Caco-2 (cell line): ENCODE measurements at regions not wholly inside any gene's neighbourhood (a gene's known extent, or its start where the extent isn't known, plus 50 kb on each side); places are given as distances from the start of the nearest gene placed in this dataset.

Experiments
- BruUV-seq: library from RNA; stranded (reverse); fragments of 400-500 nt; replicated peaks from 2 replicates; lab custom pipeline; 2021; lab: Mats Ljungman, UMichigan
- CTCF ChIA-PET: fragments of 300-600 bp; sonication (Branson Sonifier 250); formaldehyde crosslinking; loops from one replicate; lab custom pipeline; 2022; ENCODE audit warnings: antibody characterized with exemption; lab: Charles Lee
- POLR2A ChIA-PET: fragments of 300-600 bp; sonication (Branson Sonifier 250); formaldehyde crosslinking; loops from one replicate; lab custom pipeline; 2022; ENCODE audit warnings: antibody characterized with exemption; lab: Charles Lee
- DNase-seq, 2 experiments: peaks; one replicate each; pipeline versions ENCODE4 v3.0.0 to v3.0.0-alpha.2; 2020 to 2022
- H3K27me3 ChIP-seq: replicated peaks from 2 replicates; pipeline ENCODE4 v1.6.0; 2011; ENCODE audit warnings: low read length; ENCODE audit not compliant: control insufficient read depth, insufficient read depth
- H3K36me3 ChIP-seq: 2 replicates; pipeline ENCODE4 v1.5.1; 2011; ENCODE audit warnings: low read length; ENCODE audit not compliant: control insufficient read depth, insufficient read depth
- H3K4me1 ChIP-seq: fragments of 250-450 bp; sonication (Bioruptor Pico); 2 replicates; pipeline ENCODE4 v1.5.1; 2020; ENCODE audit warnings: mild to moderate bottlenecking
- H3K4me3 ChIP-seq: 2 replicates; pipeline ENCODE4 v1.5.1; 2011; ENCODE audit warnings: low read depth, mild to moderate bottlenecking, control low read depth, low read length
- H3K9me3 ChIP-seq: fragments of 250-450 bp; sonication (Bioruptor Pico); 2 replicates; pipeline ENCODE4 v1.5.1; 2020; ENCODE audit warnings: mild to moderate bottlenecking, moderate library complexity
- H3K27ac Mint-ChIP-seq: one replicate; pipeline ENCODE4 v1.8.0; 2022; ENCODE audit warnings: mixed read lengths; ENCODE audit not compliant: unreplicated experiment
- H3K27me3 Mint-ChIP-seq: one replicate; pipeline ENCODE4 v1.8.0; 2022; ENCODE audit warnings: mixed read lengths; ENCODE audit not compliant: insufficient read depth, unreplicated experiment
- H3K36me3 Mint-ChIP-seq: one replicate; pipeline ENCODE4 v1.8.0; 2022; ENCODE audit warnings: mild to moderate bottlenecking, mixed read lengths; ENCODE audit not compliant: insufficient read depth, unreplicated experiment
- H3K4me1 Mint-ChIP-seq: one replicate; pipeline ENCODE4 v1.8.0; 2022; ENCODE audit warnings: low read depth, mixed read lengths; ENCODE audit not compliant: unreplicated experiment
- H3K4me3 Mint-ChIP-seq: one replicate; pipeline ENCODE4 v1.8.0; 2022; ENCODE audit warnings: mild to moderate bottlenecking, moderate library complexity, mixed read lengths; ENCODE audit not compliant: unreplicated experiment
- H3K9me3 Mint-ChIP-seq: one replicate; pipeline ENCODE4 v1.8.0; 2022; ENCODE audit warnings: mixed read lengths; ENCODE audit not compliant: unreplicated experiment
- intact Hi-C: fragments of 100-400 bp; cut with micrococcal nuclease; formaldehyde crosslinking; loops from one replicate; pipeline ENCODE4 v1.10.0; 2022; ENCODE audit not compliant: unreplicated experiment
- TF ChIP-seq, protein P1 (sequence below), 2 experiments: fragments of 200-600 bp in 1 of 2; IDR thresholded peaks; 1 replicate in 1 of 2; 2 replicates in 1 of 2; pipeline versions ENCODE4 v1.5.1 to v1.8.0; 2011 to 2022; ENCODE audit warnings: antibody characterized with exemption in 1 of 2, control low read depth in 1 of 2, inconsistent platforms in 1 of 2, low read depth in 1 of 2, low read length in 1 of 2, mild to moderate bottlenecking in 1 of 2, moderate library complexity in 1 of 2; ENCODE audit not compliant: insufficient read depth in 1 of 2, severe bottlenecking in 1 of 2, unreplicated experiment in 1 of 2

DNA sequence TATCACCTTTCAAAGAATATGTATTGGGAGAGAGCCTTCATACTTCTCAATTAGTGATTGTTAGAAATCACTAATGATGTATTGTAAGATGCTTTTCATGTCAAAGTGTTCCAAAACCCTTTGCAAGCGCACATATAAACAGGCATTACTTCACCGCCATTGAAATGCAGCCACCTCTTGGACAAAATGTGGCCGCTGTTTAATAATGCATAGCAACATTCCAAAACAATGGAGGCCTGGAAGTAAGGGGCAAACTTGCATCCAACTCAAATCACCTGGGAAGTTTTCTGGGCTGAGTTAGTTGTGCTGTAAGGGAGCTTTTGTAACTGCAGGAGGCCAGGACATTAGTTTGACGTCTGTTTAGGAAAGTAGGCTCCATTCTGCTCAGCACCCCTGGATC is 438.1 kb downstream of the FGF9 start:
- ChIA-PET CTCF (no interaction called here), POLR2A (no interaction called here)
- Histone ChIP-seq H3K4me3 (no peak overlapping the region), H3K4me1 (peaks cover 9% of the 10 kb centered on the region), H3K36me3 (no peaks in the 10 kb centered on the region), H3K27me3 (no peaks in the 10 kb centered on the region), H3K9me3 (no peaks in the 10 kb centered on the region)
- DNase-seq = no peak
- H3K4me1 Mint-ChIP-seq = peaks cover 17% of the 10 kb centered on the region
- TF ChIP-seq, protein P1, sequence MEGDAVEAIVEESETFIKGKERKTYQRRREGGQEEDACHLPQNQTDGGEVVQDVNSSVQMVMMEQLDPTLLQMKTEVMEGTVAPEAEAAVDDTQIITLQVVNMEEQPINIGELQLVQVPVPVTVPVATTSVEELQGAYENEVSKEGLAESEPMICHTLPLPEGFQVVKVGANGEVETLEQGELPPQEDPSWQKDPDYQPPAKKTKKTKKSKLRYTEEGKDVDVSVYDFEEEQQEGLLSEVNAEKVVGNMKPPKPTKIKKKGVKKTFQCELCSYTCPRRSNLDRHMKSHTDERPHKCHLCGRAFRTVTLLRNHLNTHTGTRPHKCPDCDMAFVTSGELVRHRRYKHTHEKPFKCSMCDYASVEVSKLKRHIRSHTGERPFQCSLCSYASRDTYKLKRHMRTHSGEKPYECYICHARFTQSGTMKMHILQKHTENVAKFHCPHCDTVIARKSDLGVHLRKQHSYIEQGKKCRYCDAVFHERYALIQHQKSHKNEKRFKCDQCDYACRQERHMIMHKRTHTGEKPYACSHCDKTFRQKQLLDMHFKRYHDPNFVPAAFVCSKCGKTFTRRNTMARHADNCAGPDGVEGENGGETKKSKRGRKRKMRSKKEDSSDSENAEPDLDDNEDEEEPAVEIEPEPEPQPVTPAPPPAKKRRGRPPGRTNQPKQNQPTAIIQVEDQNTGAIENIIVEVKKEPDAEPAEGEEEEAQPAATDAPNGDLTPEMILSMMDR (IDR thresholded peaks at IDR 0.05; ENCODE audit: insufficient read depth in 1 of 2, low read depth in 1 of 2, low read length in 1 of 2, severe bottlenecking in 1 of 2, unreplicated experiment in 1 of 2) = no peak
- peaks cover 3% of the 10 kb centered on the region for H3K27me3 Mint-ChIP-seq
- H3K9me3 Mint-ChIP-seq = no peaks in the 10 kb centered on the region
- no peaks in the 10 kb centered on the region for H3K36me3 Mint-ChIP-seq
- H3K4me3 Mint-ChIP-seq = no peak overlapping the region
- BruUV-seq = no TSS peak
- no peak overlapping the region for H3K27ac Mint-ChIP-seq
- intact Hi-C loops = no loop called here

DNA sequence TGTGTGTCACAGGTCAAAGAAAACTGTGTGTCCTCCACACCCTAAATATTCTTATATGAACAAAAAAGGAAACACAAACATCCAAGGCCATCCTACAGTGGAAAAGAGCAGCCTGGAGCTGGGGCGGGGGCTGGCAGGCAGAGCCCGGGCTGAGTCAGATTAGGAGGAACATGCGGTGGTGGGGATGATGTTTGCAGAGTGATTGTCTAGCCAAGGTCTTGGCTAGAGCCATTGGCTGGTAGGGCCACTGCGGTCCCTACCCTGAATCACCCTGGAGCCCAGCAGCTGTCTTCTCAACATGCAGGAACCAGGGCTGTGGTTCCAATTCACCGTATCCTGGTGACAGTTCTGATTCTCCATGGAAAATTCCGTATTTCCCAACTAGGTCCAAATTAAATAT is 439.5 kb downstream of the FGF9 start:
- TF ChIP-seq, protein P1 (IDR thresholded peaks at IDR 0.05; ENCODE audit: insufficient read depth in 1 of 2, low read depth in 1 of 2, low read length in 1 of 2, severe bottlenecking in 1 of 2, unreplicated experiment in 1 of 2) = no peak
- no peaks in the 10 kb centered on the region for H3K36me3 ChIP-seq
- Mint-ChIP-seq H3K27ac (no peak overlapping the region), H3K27me3 (no peaks in the 10 kb centered on the region), H3K4me1 (peaks cover 17% of the 10 kb centered on the region), H3K4me3 (no peak overlapping the region), H3K36me3 (no peaks in the 10 kb centered on the region), H3K9me3 (no peaks in the 10 kb centered on the region)
- BruUV-seq = no TSS peak
- H3K9me3 ChIP-seq = no peaks in the 10 kb centered on the region
- ChIA-PET POLR2A (interaction anchor here (0.6 kb wide), 1 partner anchor 61 kb away, joined by 3 read pairs; no protein-coding TSS in a partner anchor), CTCF (no interaction called here)
- no peak overlapping the region for H3K4me3 ChIP-seq
- DNase-seq = no peak
- H3K4me1 ChIP-seq = peaks cover 16% of the 10 kb centered on the region
- intact Hi-C loops = no loop called here
- H3K27me3 ChIP-seq = no peaks in the 10 kb centered on the region

- intact Hi-C loops = no loop called here
- Mint-ChIP-seq H3K27ac (no peak overlapping the region), H3K9me3 (no peaks in the 10 kb centered on the region), H3K4me3 (no peak overlapping the region), H3K36me3 (no peaks in the 10 kb centered on the region), H3K27me3 (no peaks in the 10 kb centered on the region), H3K4me1 (peaks cover 17% of the 10 kb centered on the region)
- H3K27me3 ChIP-seq = no peaks in the 10 kb centered on the region
- POLR2A ChIA-PET = no interaction called here
- peaks cover 16% of the 10 kb centered on the region for H3K4me1 ChIP-seq
- no TSS peak for BruUV-seq
- H3K36me3 ChIP-seq = no peaks in the 10 kb centered on the region
- no peak overlapping the region for H3K4me3 ChIP-seq
- TF ChIP-seq, protein P1 (IDR thresholded peaks at IDR 0.05; ENCODE audit: insufficient read depth in 1 of 2, low read depth in 1 of 2, low read length in 1 of 2, severe bottlenecking in 1 of 2, unreplicated experiment in 1 of 2) = no peak
- H3K9me3 ChIP-seq = no peaks in the 10 kb centered on the region
- CTCF ChIA-PET = no interaction called here
- no peak for DNase-seq
These were observed 440.4 kb downstream of the FGF9 start for GRCh38 chr13:22111152-22111783.
